ENCODE measurements at regions not wholly inside any gene's neighbourhood (a gene's known extent, or its start where the extent isn't known, plus 50 kb on each side); places are given as distances from the start of the nearest gene placed in this dataset.

- TF ChIP-seq POLR2A (IDR thresholded peaks at IDR 0.05) (no peak), CTCF (IDR thresholded peaks at IDR 0.05) (no peak)
Observed at GRCh38 chr7:54846273-54846672, 87.3 kb upstream of the SEC61G start.
